Small intestine (tissue), 7 donors: ENCODE measurements at regions not wholly inside any gene's neighbourhood (a gene's known extent, or its start where the extent isn't known, plus 50 kb on each side); places are given as distances from the start of the nearest gene placed in this dataset.

Source experiments
- DNase-seq, 2 donors: peaks; one replicate each; pipeline versions ENCODE4 v3.0.0 to v3.0.0-alpha.2; 2013
- FAIRE-seq: peaks from 2 replicates; lab custom pipeline; 2012; peaks lifted over from hg19 to GRCh38; lab: Jason Lieb, UNC
- H3K27ac ChIP-seq, 3 donors: one replicate each; pipeline ENCODE4 v1.5.1; 2013; ENCODE audit warnings: low read length in 2 of 3, mild to moderate bottlenecking in 2 of 3, control low read depth in 1 of 3, inconsistent platforms in 1 of 3, low read depth in 1 of 3, moderate library complexity in 1 of 3
- H3K27me3 ChIP-seq, 3 donors: one replicate each; pipeline ENCODE4 v1.6.1; 2013; ENCODE audit warnings: low read length in 3 of 3, inconsistent platforms in 1 of 3; ENCODE audit not compliant: control insufficient read depth in 3 of 3, insufficient read depth in 3 of 3
- H3K36me3 ChIP-seq, 3 donors: one replicate each; pipeline ENCODE4 v1.6.1; 2013; ENCODE audit warnings: low read length in 3 of 3, inconsistent platforms in 1 of 3, low read depth in 1 of 3, mild to moderate bottlenecking in 1 of 3, moderate library complexity in 1 of 3; ENCODE audit not compliant: control insufficient read depth in 3 of 3, insufficient read depth in 2 of 3
- H3K4me1 ChIP-seq, 3 donors: one replicate each; pipeline ENCODE4 v1.6.1; 2013; ENCODE audit warnings: low read length in 2 of 3, inconsistent platforms in 1 of 3, low read depth in 1 of 3, mild to moderate bottlenecking in 1 of 3, moderate library complexity in 1 of 3; ENCODE audit not compliant: control insufficient read depth in 3 of 3, insufficient read depth in 2 of 3
- H3K4me3 ChIP-seq, 3 donors: one replicate each; pipeline ENCODE4 v1.5.1; 2013; ENCODE audit warnings: low read length in 3 of 3, control low read depth in 1 of 3, inconsistent platforms in 1 of 3, low read depth in 1 of 3, mild to moderate bottlenecking in 1 of 3, moderate library complexity in 1 of 3
- H3K9me3 ChIP-seq, 2 donors: one replicate each; pipeline ENCODE4 v1.6.1; 2013; ENCODE audit warnings: low read depth in 1 of 2, low read length in 1 of 2; ENCODE audit not compliant: control insufficient read depth in 2 of 2, insufficient read depth in 1 of 2
- WGBS, 3 donors: extraction: QIAGEN DNeasy Blood & Tissue Kit; methylation state at CpG; one replicate each; pipeline ENCODE4 v1.1.7; 2013; 5-methylcytosine and 5-hydroxymethylcytosine counted together
- donor health status: healthy with polysubstance abuse.
- donor health status: control.
- donor health status: control.
- donor health status: Bipolar disorder and iron deficiency.
- donor health status: healthy.

- no peak for DNase-seq
- H3K27me3 ChIP-seq: no peaks in the 10 kb centered on the region
- no peaks in the 10 kb centered on the region for H3K36me3 ChIP-seq
- FAIRE-seq: no peak
- no peaks in the 10 kb centered on the region for H3K9me3 ChIP-seq
- H3K4me3 ChIP-seq: no peak overlapping the region
- 71 to 79% (median 72%) methylated on average over 4 of the region's 4 CpGs for WGBS, 3 donors
- no peaks in the 10 kb centered on the region for H3K4me1 ChIP-seq
- H3K27ac ChIP-seq: no peak overlapping the region
These were observed 225.5 kb upstream of the ZNF462 start for GRCh38 chr9:106637486-106637885.

DNA sequence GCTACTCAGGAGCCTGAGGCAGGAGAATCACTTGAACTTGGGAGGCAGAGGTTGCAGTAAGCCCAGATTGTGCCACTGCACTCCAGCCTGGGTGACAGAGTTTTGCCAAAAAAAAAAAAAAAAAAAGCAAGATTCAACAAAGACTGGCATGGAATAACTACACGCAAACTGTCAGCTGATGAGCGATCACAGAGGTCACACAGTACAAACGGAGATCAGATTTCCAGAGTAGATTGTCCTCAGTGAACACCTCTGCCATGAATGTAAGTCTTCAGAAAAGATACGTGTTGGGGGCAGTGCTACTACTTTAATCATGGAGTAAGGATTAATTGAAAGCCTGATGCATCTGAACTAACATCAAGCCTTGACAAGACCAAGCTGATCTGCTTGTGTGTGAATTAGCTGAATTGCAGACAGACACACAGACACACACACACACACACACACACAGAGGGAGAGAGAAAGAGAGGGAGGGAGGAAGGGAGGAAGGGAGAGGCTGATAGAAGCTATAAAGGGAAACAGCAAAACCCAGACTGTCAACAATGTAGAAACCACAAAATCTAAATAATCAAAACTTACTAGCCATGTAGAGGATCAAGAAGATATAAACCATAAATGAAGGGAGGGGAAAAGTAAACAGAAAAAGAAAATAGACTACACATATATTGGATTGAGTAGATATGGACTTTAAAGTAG lies 222.9 kb upstream of the ZNF462 start:
- 75 to 77% (median 76%) methylated on average over 4 of the region's 4 CpGs for WGBS, 3 donors
- Histone ChIP-seq H3K27ac (no peak overlapping the region), H3K27me3 (no peaks in the 10 kb centered on the region), H3K9me3 (no peaks in the 10 kb centered on the region), H3K4me3 (no peak overlapping the region), H3K36me3 (no peaks in the 10 kb centered on the region), H3K4me1 (no peaks in the 10 kb centered on the region)
- no peak for FAIRE-seq
- DNase-seq: no peak

DNA sequence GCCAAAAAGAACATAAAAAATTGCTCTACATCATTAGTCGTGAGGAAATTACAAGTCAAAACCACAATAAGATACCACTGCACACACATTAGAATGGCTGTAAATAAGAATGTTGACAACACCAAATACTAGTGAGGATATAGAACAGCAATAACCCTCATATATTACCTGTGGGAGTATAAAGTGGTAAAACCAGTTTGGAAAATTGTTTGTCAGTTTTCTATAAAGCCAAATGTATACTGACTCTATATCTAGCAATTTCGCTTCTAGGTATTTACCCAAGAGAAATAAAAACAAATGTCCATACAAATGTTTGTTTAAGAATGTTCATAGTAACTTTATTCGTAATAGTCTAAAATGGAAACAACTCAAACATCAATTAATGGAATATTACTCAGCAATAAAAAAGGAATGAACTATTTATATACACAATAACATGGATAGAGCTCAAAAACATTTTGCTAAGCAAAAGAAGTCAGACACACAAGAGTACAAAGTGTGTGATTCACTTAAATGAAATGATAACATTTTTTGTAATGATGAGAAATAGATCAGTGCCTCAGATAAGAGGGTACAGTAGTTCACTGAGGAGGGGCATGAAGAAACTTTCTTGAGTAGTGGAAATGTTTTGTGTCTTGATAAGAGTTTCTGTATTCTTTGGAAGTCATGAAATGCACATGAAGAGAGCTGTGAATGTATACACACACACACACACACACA lies 219.6 kb upstream of the ZNF462 start:
- H3K9me3 ChIP-seq: no peaks in the 10 kb centered on the region
- no peak for DNase-seq
- no peak for FAIRE-seq
- WGBS, 3 donors: 82 to 86% (median 83%) methylated on average over 3 of the region's 3 CpGs
- no peak overlapping the region for H3K4me3 ChIP-seq
- H3K27ac ChIP-seq: no peak overlapping the region
- H3K4me1 ChIP-seq: no peaks in the 10 kb centered on the region
- no peaks in the 10 kb centered on the region for H3K27me3 ChIP-seq
- no peaks in the 10 kb centered on the region for H3K36me3 ChIP-seq

- no peak for FAIRE-seq
- Histone ChIP-seq H3K36me3 (no peaks in the 10 kb centered on the region), H3K27me3 (no peaks in the 10 kb centered on the region), H3K27ac (no peak overlapping the region), H3K4me1 (no peaks in the 10 kb centered on the region), H3K4me3 (no peak overlapping the region), H3K9me3 (no peaks in the 10 kb centered on the region)
- DNase-seq: no peak
- WGBS, 3 donors: 73 to 87% (median 81%) methylated on average over 3 of the region's 3 CpGs
These were observed 218.3 kb upstream of the ZNF462 start for GRCh38 chr9:106644661-106645060.

DNA sequence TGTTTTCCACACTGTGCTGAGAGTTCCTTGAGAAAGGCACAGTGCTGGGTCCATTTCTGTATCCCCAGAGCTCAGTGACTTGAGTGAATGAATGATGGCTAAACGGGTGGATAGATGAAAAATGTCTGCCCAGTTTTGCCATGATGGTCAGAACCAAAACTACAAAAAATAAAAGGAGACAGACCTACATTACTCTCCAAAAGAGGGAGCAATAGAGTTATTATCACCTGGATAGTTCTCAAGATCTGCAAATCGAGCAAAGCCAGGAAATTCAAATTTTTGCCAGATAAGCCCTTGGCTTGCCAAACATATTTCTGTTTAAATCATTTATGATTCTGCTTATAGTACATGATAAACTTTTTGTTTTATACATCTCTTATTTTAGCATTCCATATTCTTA lies 214.2 kb upstream of the ZNF462 start:
- Histone ChIP-seq H3K36me3 (no peaks in the 10 kb centered on the region), H3K27me3 (no peaks in the 10 kb centered on the region), H3K4me1 (no peaks in the 10 kb centered on the region), H3K9me3 (no peaks in the 10 kb centered on the region), H3K27ac (no peak overlapping the region), H3K4me3 (no peak overlapping the region)
- DNase-seq (peak in 1 of 2 donors; percentile 1), FAIRE-seq (no peak)
- 13 to 42% (median 23%) methylated on average over 2 of the region's 2 CpGs for WGBS, 3 donors

DNA sequence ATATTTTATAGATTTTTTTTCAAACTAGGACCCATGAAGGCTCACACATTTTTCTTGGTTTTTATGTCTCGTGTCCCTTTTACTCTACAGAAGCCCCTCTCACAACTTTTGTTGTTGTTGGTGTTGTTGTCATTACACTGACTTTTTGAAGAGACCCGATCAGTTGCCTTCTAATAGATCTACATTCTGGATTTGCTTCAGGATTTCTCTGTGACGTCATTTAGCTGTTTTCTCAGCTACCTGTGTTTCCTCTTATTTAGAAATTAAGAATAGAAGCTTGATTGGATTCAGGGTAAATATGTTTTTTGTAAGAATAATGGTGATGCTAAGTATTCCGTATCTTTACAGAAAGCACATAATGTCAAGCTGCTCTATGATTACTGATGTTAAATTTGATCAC lies 213.3 kb upstream of the ZNF462 start:
- no peaks in the 10 kb centered on the region for H3K4me1 ChIP-seq
- FAIRE-seq (no peak), DNase-seq (no peak)
- 83 to 92% (median 84%) methylated on average over 4 of the region's 4 CpGs for WGBS, 3 donors
- no peaks in the 10 kb centered on the region for H3K36me3 ChIP-seq
- H3K27ac ChIP-seq: no peak overlapping the region
- no peak overlapping the region for H3K4me3 ChIP-seq
- no peaks in the 10 kb centered on the region for H3K9me3 ChIP-seq
- no peaks in the 10 kb centered on the region for H3K27me3 ChIP-seq

DNA sequence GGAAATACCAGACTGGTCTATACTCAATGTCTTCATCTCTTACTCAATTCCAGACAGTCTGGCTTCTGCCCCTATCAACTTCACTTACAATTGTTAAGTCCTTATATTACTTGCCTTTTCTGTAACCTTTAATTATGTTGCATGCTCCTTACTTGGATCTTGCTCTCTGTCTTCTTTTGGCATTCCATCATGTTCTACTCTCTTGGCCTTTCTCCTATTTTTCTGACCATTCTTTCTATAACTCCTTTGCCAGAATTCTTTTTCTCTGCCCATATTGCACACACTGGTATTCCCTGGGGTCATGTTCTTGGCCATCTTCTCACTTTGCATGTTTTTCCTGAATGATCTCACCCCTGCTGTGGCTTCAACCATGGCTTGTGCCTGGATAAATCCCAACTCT lies 209.8 kb upstream of the ZNF462 start:
- no peaks in the 10 kb centered on the region for H3K9me3 ChIP-seq
- no peak overlapping the region for H3K27ac ChIP-seq
- H3K36me3 ChIP-seq: no peaks in the 10 kb centered on the region
- no peak overlapping the region for H3K4me3 ChIP-seq
- FAIRE-seq (no peak), DNase-seq (no peak)
- no peaks in the 10 kb centered on the region for H3K4me1 ChIP-seq
- no peaks in the 10 kb centered on the region for H3K27me3 ChIP-seq

GRCh38 chr9:106655966-106656365 lies 207.0 kb upstream of the ZNF462 start:
- Histone ChIP-seq H3K4me1 (no peaks in the 10 kb centered on the region), H3K27ac (no peak overlapping the region), H3K36me3 (no peaks in the 10 kb centered on the region), H3K9me3 (no peaks in the 10 kb centered on the region), H3K4me3 (no peak overlapping the region), H3K27me3 (no peaks in the 10 kb centered on the region)
- no peak for DNase-seq
- 66 to 68% (median 67%) methylated on average over 2 of the region's 2 CpGs for WGBS, 3 donors
- no peak for FAIRE-seq

GRCh38 chr9:106657926-106658325 lies 205.0 kb upstream of the ZNF462 start:
- H3K27me3 ChIP-seq: no peaks in the 10 kb centered on the region
- no peak for FAIRE-seq

More at GRCh38 chr9:106657926-106658325, 205.0 kb upstream of the ZNF462 start:
- H3K9me3 ChIP-seq: no peaks in the 10 kb centered on the region
- no peak overlapping the region for H3K27ac ChIP-seq
- no peaks in the 10 kb centered on the region for H3K36me3 ChIP-seq
- no peak overlapping the region for H3K4me3 ChIP-seq
- no peaks in the 10 kb centered on the region for H3K4me1 ChIP-seq
- no peak for DNase-seq
